Breast epithelium (tissue), 3 donors: ENCODE measurements at regions not wholly inside any gene's neighbourhood (a gene's known extent, or its start where the extent isn't known, plus 50 kb on each side); places are given as distances from the start of the nearest gene placed in this dataset.

Experiments
- CTCF ChIP-seq, 3 donors: fragments of 450-650 bp; IDR thresholded peaks; one replicate each; pipeline ENCODE4 v1.5.1; 2016 to 2017; ENCODE audit warnings: antibody characterized with exemption in 3 of 3, mild to moderate bottlenecking in 3 of 3, moderate library complexity in 3 of 3
- POLR2A ChIP-seq: fragments of 450-650 bp; IDR thresholded peaks from one replicate; pipeline ENCODE4 v1.6.1; 2016; ENCODE audit warnings: antibody characterized with exemption, mild to moderate bottlenecking, moderate library complexity
- POLR2AphosphoS5 ChIP-seq, 3 donors: sonication (generic); formaldehyde crosslinking; IDR thresholded peaks; one replicate each; pipeline ENCODE4 v1.6.1; 2017; ENCODE audit warnings: antibody characterized with exemption in 3 of 3

GRCh38 chr4:61094854-61095598 lies 105.1 kb upstream of the ADGRL3 start:
- TF ChIP-seq CTCF (IDR thresholded peaks at IDR 0.05): no peak
- TF ChIP-seq POLR2A: no peak
- no peak for TF ChIP-seq POLR2AphosphoS5 (IDR thresholded peaks at IDR 0.05)
